ENCODE measurements at regions not wholly inside any gene's neighbourhood (a gene's known extent, or its start where the extent isn't known, plus 50 kb on each side); places are given as distances from the start of the nearest gene placed in this dataset.

GRCh38 chr6:145241721-145242120, 493.6 kb downstream of the EPM2A start:
- no peak for DNase-seq (ENCODE audit: low spot score)

GRCh38 chr6:145244349-145245100, 490.8 kb downstream of the EPM2A start:
- no peak for DNase-seq (ENCODE audit: low spot score)

DNA sequence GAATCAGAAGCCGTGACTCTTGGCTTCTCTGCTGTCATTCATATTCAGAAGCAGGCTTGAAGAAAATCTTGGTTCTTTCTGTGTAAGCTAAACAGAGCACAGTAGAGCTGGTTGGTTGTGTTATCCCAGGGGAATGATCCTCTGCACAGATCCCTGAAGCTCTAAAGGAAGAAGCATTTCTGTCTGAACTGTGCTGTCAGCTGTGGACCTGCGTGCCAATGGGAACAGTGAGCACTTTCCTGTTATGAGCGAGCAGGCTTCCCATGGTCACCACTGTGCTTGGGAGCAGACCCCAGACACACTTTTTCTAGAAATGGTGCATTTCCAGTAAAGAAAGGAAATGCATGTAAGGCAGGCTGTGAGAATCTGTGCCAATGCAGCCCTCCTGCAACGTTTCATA, 490.2 kb downstream of the EPM2A start:
- DNase-seq (ENCODE audit: low spot score) = peak; percentile 4

- peak; percentile 44 for DNase-seq (ENCODE audit: low spot score)
Measured at GRCh38 chr6:145247692-145248419, 487.5 kb downstream of the EPM2A start.

DNA sequence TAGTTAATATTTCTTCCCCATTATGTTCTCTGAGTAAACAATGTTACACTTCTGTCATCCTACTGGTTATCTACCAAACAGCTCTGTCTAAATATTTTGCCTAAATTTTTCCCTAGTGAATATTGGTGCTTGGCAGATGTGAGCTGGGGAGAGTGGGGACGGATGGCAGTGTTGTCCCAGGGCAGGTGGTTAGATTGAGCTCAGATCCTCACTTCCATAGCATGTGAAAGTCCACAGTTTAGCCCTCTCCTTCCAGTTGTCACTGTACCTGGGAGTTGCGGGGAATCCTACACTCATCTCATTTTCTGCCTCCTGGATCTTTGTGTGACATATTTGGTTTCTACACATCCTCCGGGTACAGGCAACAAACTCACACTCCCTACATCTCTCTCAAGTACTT, 484.9 kb downstream of the EPM2A start:
- DNase-seq (ENCODE audit: low spot score) = no peak

GRCh38 chr6:145252737-145253136, 482.6 kb downstream of the EPM2A start:
- no peak for DNase-seq (ENCODE audit: low spot score)

GRCh38 chr6:145254649-145255401, 480.5 kb downstream of the EPM2A start:
- DNase-seq (ENCODE audit: low spot score) = no peak

DNA sequence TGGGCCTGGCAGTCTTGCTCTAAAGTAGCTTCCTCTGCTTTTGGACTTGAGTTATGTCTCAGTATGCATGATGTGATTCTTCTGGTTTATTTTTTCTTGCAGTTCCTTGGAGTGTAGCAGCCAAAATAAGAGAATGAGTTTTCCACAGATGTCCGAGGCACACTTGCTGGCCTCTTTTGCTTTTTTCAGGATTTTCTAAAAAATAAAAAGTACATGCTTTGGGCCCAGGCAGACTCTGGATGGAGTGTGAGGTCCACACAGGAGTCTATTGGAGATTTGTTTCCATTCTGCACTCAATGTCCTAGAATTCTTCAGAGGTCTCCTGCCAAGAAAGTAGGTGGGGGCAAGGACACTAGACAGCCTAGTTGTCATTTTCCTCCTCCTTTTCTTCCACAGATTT, 477.6 kb downstream of the EPM2A start:
- DNase-seq (ENCODE audit: low spot score) = no peak

GRCh38 chr6:145258122-145258521, 477.2 kb downstream of the EPM2A start:
- no peak for DNase-seq (ENCODE audit: low spot score)

DNA sequence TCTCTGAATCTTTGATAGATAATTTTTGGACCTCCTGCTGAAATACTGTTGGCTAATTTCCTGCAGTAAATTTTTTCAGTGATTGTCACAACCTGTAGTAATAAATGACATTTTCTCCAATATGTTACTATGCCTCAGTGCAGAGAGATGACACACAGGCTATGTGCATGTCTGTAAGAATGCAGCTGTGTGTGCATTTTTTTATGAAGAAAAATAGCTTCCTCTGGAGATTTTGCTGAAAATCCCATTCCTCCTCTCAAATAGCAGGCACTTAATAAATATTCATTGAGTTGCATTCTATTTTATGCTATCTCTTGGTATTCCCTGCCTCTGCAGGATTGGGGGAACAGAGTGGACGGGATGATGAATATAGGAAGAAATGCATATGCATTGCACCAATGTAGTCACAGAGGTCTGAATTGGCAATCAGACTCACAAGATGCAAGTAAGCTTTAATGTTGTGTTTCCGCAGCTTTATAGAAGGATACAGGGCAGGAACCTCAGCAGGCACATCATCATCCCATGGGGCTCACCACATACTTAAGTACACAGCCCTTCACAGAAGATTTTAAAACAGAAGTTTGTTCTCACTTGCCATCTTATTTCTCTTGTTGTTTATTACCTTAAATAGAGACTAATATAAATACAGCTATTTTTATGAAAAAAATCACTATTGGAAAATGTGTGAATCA, 474.7 kb downstream of the EPM2A start:
- DNase-seq (ENCODE audit: low spot score) = no peak

GRCh38 chr6:145261758-145262157, 473.6 kb downstream of the EPM2A start:
- DNase-seq (ENCODE audit: low spot score) = no peak

DNA sequence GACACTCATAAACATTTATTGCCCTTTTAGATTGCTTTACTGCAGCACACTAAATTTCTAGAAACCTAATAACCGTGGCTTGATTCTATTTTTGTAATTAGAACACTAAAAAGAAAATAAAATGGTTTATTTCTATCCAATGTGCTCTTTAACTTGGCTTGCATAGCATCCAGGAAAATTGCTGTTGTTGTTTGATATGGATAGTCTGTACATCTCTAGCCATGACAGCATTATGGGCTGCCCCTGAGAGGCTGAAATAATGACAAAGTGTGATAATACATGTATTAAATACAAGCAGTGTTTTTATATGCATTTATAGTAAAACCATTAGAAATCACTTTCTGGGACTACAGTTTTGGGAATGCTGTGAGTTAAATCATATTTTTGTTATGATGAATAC, 472.5 kb downstream of the EPM2A start:
- no peak for DNase-seq (ENCODE audit: low spot score)

GRCh38 chr6:145263778-145264211, 471.5 kb downstream of the EPM2A start:
- DNase-seq (ENCODE audit: low spot score) = no peak

GRCh38 chr6:145266432-145267075, 468.8 kb downstream of the EPM2A start:
- no peak for DNase-seq (ENCODE audit: low spot score)

DNA sequence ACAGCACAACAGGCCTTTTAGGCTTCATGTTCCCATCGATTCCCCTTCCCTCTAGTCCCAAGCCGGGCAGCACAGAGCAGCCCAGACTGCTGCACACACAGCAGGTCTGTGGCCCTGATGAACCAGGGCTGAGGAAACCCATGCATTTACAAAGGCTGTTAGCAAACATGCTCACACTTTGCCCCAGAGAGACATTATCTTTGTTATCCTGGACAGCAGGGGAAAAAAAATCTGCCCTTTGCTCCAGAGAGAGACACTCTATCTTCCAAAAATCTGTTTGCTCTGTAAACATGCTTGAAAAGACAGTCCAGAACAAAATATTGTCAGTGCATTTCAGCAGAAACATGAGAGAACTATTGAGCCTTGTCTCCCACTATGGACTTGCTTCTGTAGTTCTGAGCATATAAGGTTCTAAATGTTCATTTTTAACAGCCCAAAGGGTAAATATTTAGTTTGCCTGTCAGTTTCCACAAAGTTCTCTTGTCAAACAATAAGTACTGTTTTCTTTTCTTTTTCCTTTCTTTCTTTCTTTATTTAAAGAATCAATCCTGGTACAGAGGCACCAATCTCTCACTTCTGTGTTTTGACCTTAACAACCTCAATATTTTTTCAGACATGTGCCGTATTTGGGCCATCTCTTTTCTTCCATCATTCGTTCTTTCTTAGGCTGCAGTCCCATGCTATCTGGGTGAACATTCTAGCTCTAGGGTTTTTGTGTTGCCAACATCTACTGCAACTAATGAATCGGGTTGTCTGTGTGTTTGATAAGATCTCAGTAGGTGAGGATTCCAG, 468.0 kb downstream of the EPM2A start:
- DNase-seq (ENCODE audit: low spot score) = no peak

DNA sequence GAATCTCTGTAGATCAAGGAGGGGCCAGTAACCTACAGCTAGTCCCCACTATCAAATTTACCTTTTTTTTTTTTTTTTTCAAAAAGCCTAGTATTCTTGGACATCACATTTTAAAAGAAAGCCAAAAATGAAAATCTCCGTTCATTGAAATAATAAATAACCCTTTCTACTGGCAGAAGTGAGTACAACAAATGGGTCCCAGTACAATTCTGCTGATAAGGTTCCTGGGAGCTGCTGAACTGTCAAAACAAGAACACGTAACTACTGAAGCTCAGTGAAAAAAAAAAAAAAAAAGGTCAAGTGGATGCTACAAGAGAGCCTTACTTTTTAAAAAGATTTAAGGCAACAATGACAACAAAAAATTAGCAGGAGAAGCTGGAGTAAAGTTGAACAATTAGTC, 464.9 kb downstream of the EPM2A start:
- DNase-seq (ENCODE audit: low spot score) = no peak

GRCh38 chr6:145271040-145271439, 464.3 kb downstream of the EPM2A start:
- DNase-seq (ENCODE audit: low spot score) = no peak

DNA sequence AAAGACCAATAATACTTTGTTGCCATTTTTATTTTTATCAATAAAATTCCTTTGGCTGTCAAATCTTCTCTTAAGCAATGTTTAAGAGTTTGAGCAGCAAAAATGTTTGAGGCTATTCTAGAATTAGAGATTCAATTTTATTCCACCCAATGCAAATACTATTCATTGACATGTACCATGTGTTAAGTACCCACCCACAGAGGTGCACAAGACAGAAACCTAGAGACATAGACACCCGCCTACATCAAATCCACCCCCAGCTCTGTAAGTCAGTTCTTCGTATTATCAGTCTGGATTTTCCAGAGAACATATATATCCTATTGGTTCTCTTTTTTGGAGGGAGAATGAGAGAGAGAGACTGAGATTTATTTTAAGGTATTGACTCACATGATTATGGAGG, 463.7 kb downstream of the EPM2A start:
- no peak for DNase-seq (ENCODE audit: low spot score)

- DNase-seq (ENCODE audit: low spot score) = no peak
Measured at GRCh38 chr6:145272246-145272645, 463.1 kb downstream of the EPM2A start.

DNA sequence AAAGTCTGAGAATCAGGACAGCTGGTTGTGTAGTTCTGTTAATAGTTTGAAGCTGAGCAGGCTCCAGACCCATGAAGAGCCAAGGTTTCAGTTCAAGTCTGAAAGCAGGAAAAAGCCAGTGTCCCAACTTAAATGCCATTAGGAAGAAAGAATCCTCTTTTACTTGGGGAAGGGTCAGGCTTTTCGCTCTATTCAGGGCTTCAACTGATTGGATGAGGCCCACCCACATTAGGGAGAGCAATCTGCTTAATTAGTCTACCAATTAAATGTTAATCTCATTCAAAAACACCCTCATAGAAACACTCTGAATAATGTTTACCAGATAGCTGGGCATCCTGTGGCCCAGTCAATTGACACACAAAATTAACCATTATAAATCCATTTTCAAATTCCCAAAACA, 462.2 kb downstream of the EPM2A start:
- DNase-seq (ENCODE audit: low spot score) = no peak

DNA sequence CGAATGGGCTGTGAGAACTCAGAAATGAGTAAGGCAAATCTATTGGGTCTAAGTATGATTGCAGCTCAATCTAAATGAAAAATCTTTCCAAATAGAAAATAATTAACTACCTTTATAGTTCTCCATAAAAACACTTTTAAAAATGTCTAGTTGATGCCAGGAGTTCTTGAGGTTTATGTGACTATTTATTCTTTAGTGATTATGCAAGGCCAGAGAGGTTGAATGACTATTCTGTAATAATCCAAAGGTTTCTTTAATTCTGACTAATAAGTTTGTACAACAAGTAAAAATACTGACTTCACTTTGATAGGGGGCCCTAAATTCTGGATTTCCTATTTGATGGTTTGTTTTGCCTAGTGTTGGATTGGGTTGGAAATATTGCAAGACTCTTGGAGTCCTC, 461.2 kb downstream of the EPM2A start:
- no peak for DNase-seq (ENCODE audit: low spot score)

Data from GM03348 (cell line).